HepG2 (cell line): ENCODE measurements at regions not wholly inside any gene's neighbourhood (a gene's known extent, or its start where the extent isn't known, plus 50 kb on each side); places are given as distances from the start of the nearest gene placed in this dataset.
A peak's percentile ranks its signal among the peaks of the same experiment; 100 is the strongest.

Source experiments
- CEBPG ChIP-seq: IDR thresholded peaks from 2 replicates; pipeline ENCODE4 v1.6.1; 2016
- FOXK1 ChIP-seq: sonication (generic); formaldehyde crosslinking; IDR thresholded peaks from 2 replicates; pipeline ENCODE4 v1.4.0; 2020; ENCODE audit warnings: low read depth, missing genetic modification reagents, borderline replicate concordance
- FOXK2 ChIP-seq: fragments of 450-650 bp; IDR thresholded peaks from 2 replicates; pipeline ENCODE4 v1.6.1; 2016
- HDAC1 ChIP-seq: sonication (generic); formaldehyde crosslinking; IDR thresholded peaks from 2 replicates; pipeline ENCODE4 v1.5.1; 2020; ENCODE audit warnings: mild to moderate bottlenecking, missing genetic modification reagents
- HNF4G ChIP-seq, 2 experiments: sonication (generic) in 1 of 2; formaldehyde crosslinking in 1 of 2; IDR thresholded peaks; 2 replicates each; pipeline versions ENCODE4 v1.4.0 to v1.6.1; 2011 to 2020; ENCODE audit warnings: borderline replicate concordance in 2 of 2, low read depth in 2 of 2, mild to moderate bottlenecking in 2 of 2, low read length in 1 of 2, missing genetic modification reagents in 1 of 2, moderate library complexity in 1 of 2
- KLF16 ChIP-seq, 2 experiments: sonication (generic) in 1 of 2; formaldehyde crosslinking in 1 of 2; IDR thresholded peaks; 2 replicates each; pipeline versions ENCODE4 v1.6.1 to v1.8.0; 2016 to 2023; ENCODE audit warnings: missing genetic modification reagents in 2 of 2, missing compliant biosample characterization in 1 of 2
- NONO ChIP-seq, 2 experiments: fragments of 450-650 bp in 1 of 2; sonication (generic) in 1 of 2; formaldehyde crosslinking in 1 of 2; IDR thresholded peaks in 1 of 2; conservative IDR thresholded peaks in 1 of 2; 2 replicates each; pipeline versions ENCODE4 v1.6.1 to v1.8.0; 2017 to 2022; ENCODE audit warnings: mild to moderate bottlenecking in 1 of 2, missing genetic modification reagents in 1 of 2, moderate library complexity in 1 of 2
- RCOR2 ChIP-seq: IDR thresholded peaks from 2 replicates; pipeline ENCODE4 v1.6.1; 2016; ENCODE audit warnings: missing biosample characterization, missing genetic modification reagents
- SALL1 ChIP-seq: sonication (generic); formaldehyde crosslinking; IDR thresholded peaks from 2 replicates; pipeline ENCODE4 v1.8.0; 2022; ENCODE audit warnings: mild to moderate bottlenecking, missing genetic modification reagents
- SIN3B ChIP-seq: fragments of 150-350 bp; IDR thresholded peaks from 2 replicates; pipeline ENCODE4 v1.6.1; 2014; ENCODE audit warnings: low read length
- SRF ChIP-seq: IDR thresholded peaks from 2 replicates; pipeline ENCODE4 v1.6.1; 2011; ENCODE audit warnings: mild to moderate bottlenecking, low read depth, low read length, moderate library complexity
- TAF15 ChIP-seq: fragments of 200-400 bp; formaldehyde crosslinking; IDR thresholded peaks from one replicate; pipeline ENCODE4 v1.6.1; 2018; ENCODE audit warnings: mild to moderate bottlenecking, low read depth, low read length; ENCODE audit not compliant: poor library complexity, severe bottlenecking
- ZNF12 ChIP-seq: sonication (generic); formaldehyde crosslinking; IDR thresholded peaks from 2 replicates; pipeline ENCODE4 v1.5.0; 2020; ENCODE audit warnings: missing genetic modification reagents
- ZNF747 ChIP-seq: sonication (generic); formaldehyde crosslinking; IDR thresholded peaks from 2 replicates; pipeline ENCODE4 v1.8.1; 2023; ENCODE audit warnings: missing genetic modification reagents, mild to moderate bottlenecking, borderline replicate concordance
- ZNF775 ChIP-seq: sonication (generic); formaldehyde crosslinking; IDR thresholded peaks from 2 replicates; pipeline ENCODE4 v1.4.0; 2020; ENCODE audit warnings: missing genetic modification reagents, mild to moderate bottlenecking, moderate library complexity, borderline replicate concordance
- ZSCAN30 ChIP-seq: sonication (generic); formaldehyde crosslinking; IDR thresholded peaks from 2 replicates; pipeline ENCODE4 v1.5.0; 2020; ENCODE audit warnings: mild to moderate bottlenecking, missing genetic modification reagents
- TF ChIP-seq, protein P1 (sequence below), 2 experiments: IDR thresholded peaks; 2 replicates each; pipeline ENCODE4 v1.6.1; 2011 to 2012; ENCODE audit warnings: low read length in 2 of 2, borderline replicate concordance in 1 of 2, low read depth in 1 of 2, mild to moderate bottlenecking in 1 of 2, moderate library complexity in 1 of 2
- TF ChIP-seq, protein P2 (sequence below): sonication (generic); formaldehyde crosslinking; IDR thresholded peaks from 2 replicates; pipeline ENCODE4 v1.4.0; 2020; ENCODE audit warnings: missing genetic modification reagents, mild to moderate bottlenecking, borderline replicate concordance
- TF ChIP-seq, protein P3 (sequence below): sonication (generic); formaldehyde crosslinking; IDR thresholded peaks from 2 replicates; pipeline ENCODE4 v1.5.0; 2020; ENCODE audit warnings: missing genetic modification reagents
- TF ChIP-seq, protein P4 (sequence below): sonication (generic); formaldehyde crosslinking; IDR thresholded peaks from 2 replicates; pipeline ENCODE4 v1.9.0; 2021; ENCODE audit warnings: missing genetic modification reagents, borderline replicate concordance

DNA sequence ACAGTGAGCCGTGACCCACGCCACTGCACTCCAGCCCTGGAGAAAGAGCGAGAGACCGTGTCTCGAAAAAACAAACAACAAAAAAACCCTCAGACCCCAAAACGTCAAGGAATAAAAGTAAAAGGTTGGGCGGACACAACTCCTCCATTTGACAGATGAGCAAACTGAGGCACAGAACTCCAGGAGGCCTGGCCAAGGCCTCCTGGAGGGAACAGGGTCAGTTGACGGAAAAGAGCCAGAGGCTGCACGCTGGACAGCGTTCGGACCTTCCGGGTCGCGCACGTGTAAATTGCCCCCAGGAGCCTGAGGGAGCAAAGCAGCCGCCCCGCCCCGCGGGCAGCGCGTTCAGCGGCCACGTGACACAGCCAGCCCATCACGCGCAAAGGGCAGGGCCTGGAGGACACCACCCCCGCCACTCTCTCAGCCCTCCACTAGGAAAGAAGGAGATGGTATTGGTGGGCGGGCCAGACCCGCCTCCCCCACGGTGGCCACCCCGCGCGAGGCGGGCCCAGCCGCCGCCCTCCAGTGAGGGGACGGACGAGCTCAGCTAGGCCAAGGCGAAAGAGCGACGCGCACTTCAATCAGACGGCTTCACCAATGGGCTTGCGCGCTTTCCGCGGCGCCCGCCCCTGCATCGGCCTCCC is 81.5 kb downstream of the PTPDC1 start (continued):
- TF ChIP-seq, protein P1, sequence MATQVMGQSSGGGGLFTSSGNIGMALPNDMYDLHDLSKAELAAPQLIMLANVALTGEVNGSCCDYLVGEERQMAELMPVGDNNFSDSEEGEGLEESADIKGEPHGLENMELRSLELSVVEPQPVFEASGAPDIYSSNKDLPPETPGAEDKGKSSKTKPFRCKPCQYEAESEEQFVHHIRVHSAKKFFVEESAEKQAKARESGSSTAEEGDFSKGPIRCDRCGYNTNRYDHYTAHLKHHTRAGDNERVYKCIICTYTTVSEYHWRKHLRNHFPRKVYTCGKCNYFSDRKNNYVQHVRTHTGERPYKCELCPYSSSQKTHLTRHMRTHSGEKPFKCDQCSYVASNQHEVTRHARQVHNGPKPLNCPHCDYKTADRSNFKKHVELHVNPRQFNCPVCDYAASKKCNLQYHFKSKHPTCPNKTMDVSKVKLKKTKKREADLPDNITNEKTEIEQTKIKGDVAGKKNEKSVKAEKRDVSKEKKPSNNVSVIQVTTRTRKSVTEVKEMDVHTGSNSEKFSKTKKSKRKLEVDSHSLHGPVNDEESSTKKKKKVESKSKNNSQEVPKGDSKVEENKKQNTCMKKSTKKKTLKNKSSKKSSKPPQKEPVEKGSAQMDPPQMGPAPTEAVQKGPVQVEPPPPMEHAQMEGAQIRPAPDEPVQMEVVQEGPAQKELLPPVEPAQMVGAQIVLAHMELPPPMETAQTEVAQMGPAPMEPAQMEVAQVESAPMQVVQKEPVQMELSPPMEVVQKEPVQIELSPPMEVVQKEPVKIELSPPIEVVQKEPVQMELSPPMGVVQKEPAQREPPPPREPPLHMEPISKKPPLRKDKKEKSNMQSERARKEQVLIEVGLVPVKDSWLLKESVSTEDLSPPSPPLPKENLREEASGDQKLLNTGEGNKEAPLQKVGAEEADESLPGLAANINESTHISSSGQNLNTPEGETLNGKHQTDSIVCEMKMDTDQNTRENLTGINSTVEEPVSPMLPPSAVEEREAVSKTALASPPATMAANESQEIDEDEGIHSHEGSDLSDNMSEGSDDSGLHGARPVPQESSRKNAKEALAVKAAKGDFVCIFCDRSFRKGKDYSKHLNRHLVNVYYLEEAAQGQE (IDR thresholded peaks at IDR 0.05; ENCODE audit: borderline replicate concordance in 1 of 2, low read depth in 1 of 2, low read length in 2 of 2): peak; percentile 41 to 88
- peak; percentile 51; the same call in 1 of the 2 replicates for TF ChIP-seq ZNF775 (CRISPR knock-in tag)
- peak; percentile 53; the same call in 1 of the 2 replicates for TF ChIP-seq FOXK1 (CRISPR knock-in tag)
- no peak for TF ChIP-seq ZSCAN30 (CRISPR knock-in tag)
- TF ChIP-seq FOXK2: no peak
- peak; percentile 16; the same call in 1 of the 2 replicates for TF ChIP-seq HNF4G (IDR thresholded peaks at IDR 0.05; ENCODE audit: borderline replicate concordance, low read depth, low read length)
- 0 out of 2 replicates have a peak, but pooled peaks have one; percentile 6 for TF ChIP-seq HNF4G (CRISPR knock-in tag; IDR thresholded peaks at IDR 0.05; ENCODE audit: borderline replicate concordance, low read depth)
- 0 out of 2 replicates have a peak, but pooled peaks have one; percentile 19 for TF ChIP-seq SIN3B
- peak; percentile 53 to 59; a peak in 3 of 4 replicates for TF ChIP-seq KLF16 (CRISPR knock-in tag; IDR thresholded peaks at IDR 0.05)
- TF ChIP-seq, protein P2, sequence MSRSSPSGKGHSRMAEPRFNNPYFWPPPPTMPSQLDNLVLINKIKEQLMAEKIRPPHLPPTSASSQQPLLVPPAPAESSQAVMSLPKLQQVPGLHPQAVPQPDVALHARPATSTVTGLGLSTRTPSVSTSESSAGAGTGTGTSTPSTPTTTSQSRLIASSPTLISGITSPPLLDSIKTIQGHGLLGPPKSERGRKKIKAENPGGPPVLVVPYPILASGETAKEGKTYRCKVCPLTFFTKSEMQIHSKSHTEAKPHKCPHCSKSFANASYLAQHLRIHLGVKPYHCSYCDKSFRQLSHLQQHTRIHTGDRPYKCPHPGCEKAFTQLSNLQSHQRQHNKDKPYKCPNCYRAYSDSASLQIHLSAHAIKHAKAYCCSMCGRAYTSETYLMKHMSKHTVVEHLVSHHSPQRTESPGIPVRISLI (CRISPR knock-in tag): peak; percentile 65; the same call in 1 of the 2 replicates
- TF ChIP-seq RCOR2 (CRISPR knock-in tag): peak; percentile 81
- no peak for TF ChIP-seq SRF
- peak; percentile 58; the same call in 1 of the 2 replicates for TF ChIP-seq ZNF12 (CRISPR knock-in tag)
- peak; percentile 8; the same call in 1 of the 2 replicates for TF ChIP-seq CEBPG (CRISPR knock-in tag)
- TF ChIP-seq HDAC1 (CRISPR knock-in tag): no peak; the same call in none of the 2 replicates
- TF ChIP-seq NONO (IDR thresholded peaks at IDR 0.05): no peak
- TF ChIP-seq NONO (CRISPR knock-in tag; conservative IDR thresholded peaks at IDR 0.05): peak; percentile 53; the same call in 1 of the 2 replicates
- TF ChIP-seq, protein P3, sequence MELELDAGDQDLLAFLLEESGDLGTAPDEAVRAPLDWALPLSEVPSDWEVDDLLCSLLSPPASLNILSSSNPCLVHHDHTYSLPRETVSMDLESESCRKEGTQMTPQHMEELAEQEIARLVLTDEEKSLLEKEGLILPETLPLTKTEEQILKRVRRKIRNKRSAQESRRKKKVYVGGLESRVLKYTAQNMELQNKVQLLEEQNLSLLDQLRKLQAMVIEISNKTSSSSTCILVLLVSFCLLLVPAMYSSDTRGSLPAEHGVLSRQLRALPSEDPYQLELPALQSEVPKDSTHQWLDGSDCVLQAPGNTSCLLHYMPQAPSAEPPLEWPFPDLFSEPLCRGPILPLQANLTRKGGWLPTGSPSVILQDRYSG (CRISPR knock-in tag): 0 out of 2 replicates have a peak, but pooled peaks have one; percentile 8
- no peak for TF ChIP-seq TAF15
- TF ChIP-seq, protein P4, sequence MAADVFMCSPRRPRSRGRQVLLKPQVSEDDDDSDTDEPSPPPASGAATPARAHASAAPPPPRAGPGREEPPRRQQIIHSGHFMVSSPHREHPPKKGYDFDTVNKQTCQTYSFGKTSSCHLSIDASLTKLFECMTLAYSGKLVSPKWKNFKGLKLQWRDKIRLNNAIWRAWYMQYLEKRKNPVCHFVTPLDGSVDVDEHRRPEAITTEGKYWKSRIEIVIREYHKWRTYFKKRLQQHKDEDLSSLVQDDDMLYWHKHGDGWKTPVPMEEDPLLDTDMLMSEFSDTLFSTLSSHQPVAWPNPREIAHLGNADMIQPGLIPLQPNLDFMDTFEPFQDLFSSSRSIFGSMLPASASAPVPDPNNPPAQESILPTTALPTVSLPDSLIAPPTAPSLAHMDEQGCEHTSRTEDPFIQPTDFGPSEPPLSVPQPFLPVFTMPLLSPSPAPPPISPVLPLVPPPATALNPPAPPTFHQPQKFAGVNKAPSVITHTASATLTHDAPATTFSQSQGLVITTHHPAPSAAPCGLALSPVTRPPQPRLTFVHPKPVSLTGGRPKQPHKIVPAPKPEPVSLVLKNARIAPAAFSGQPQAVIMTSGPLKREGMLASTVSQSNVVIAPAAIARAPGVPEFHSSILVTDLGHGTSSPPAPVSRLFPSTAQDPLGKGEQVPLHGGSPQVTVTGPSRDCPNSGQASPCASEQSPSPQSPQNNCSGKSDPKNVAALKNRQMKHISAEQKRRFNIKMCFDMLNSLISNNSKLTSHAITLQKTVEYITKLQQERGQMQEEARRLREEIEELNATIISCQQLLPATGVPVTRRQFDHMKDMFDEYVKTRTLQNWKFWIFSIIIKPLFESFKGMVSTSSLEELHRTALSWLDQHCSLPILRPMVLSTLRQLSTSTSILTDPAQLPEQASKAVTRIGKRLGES: 0 out of 2 replicates have a peak, but pooled peaks have one; percentile 32
- peak; percentile 66 for TF ChIP-seq ZNF747 (CRISPR knock-in tag)
- peak; percentile 91 for TF ChIP-seq SALL1 (CRISPR knock-in tag)
